PC-9 (cell line): ENCODE measurements at regions not wholly inside any gene's neighbourhood (a gene's known extent, or its start where the extent isn't known, plus 50 kb on each side); places are given as distances from the start of the nearest gene placed in this dataset.

Source experiments
- BruUV-seq: library from RNA; stranded (reverse); fragments of 400-500 nt; replicated peaks from 2 replicates; lab custom pipeline; 2021; lab: Mats Ljungman, UMichigan
- CTCF ChIA-PET: fragments of 300-600 bp; sonication (Branson Sonifier 250); formaldehyde crosslinking; loops from one replicate; lab custom pipeline; 2022; ENCODE audit warnings: antibody characterized with exemption; lab: Charles Lee
- POLR2A ChIA-PET: fragments of 300-600 bp; sonication (Branson Sonifier 250); formaldehyde crosslinking; loops from one replicate; lab custom pipeline; 2022; ENCODE audit warnings: antibody characterized with exemption; ENCODE audit not compliant: unreplicated experiment; lab: Charles Lee
- DNase-seq, 2 experiments: peaks; one replicate each; pipeline versions ENCODE4 v3.0.0 to v3.0.0-alpha.2; 2015 to 2022; ENCODE audit warnings: mixed read lengths in 1 of 2
- H2AFZ ChIP-seq: fragments of 200-600 bp; sonication (generic); 2 replicates; pipeline ENCODE4 v1.8.1; 2017; ENCODE audit warnings: antibody characterized with exemption
- H3F3A ChIP-seq: fragments of 200-600 bp; sonication (generic); 2 replicates; pipeline ENCODE4 v1.8.1; 2017; ENCODE audit warnings: antibody characterized with exemption, mild to moderate bottlenecking, low read depth; ENCODE audit not compliant: insufficient read depth
- H3K27ac ChIP-seq: fragments of 200-600 bp; sonication (generic); 2 replicates; pipeline ENCODE4 v1.6.1; 2016; ENCODE audit warnings: mixed run types
- H3K27me3 ChIP-seq: fragments of 200-600 bp; sonication (generic); 2 replicates; pipeline ENCODE4 v1.6.1; 2016; ENCODE audit warnings: low read depth, mixed run types; ENCODE audit not compliant: insufficient read depth
- H3K36me3 ChIP-seq: fragments of 200-600 bp; sonication (generic); 2 replicates; pipeline ENCODE4 v1.6.1; 2016; ENCODE audit warnings: low read depth, mixed run types
- H3K4me1 ChIP-seq: fragments of 200-600 bp; sonication (generic); replicated peaks from 2 replicates; pipeline ENCODE4 v1.6.1; 2016; ENCODE audit warnings: mixed run types; ENCODE audit not compliant: insufficient read depth
- H3K4me2 ChIP-seq: fragments of 200-600 bp; sonication (generic); 2 replicates; pipeline ENCODE4 v1.6.1; 2017; ENCODE audit warnings: mixed run types
- H3K4me3 ChIP-seq: fragments of 200-600 bp; sonication (generic); 2 replicates; pipeline ENCODE4 v1.6.1; 2016; ENCODE audit warnings: mixed run types
- H3K79me2 ChIP-seq: fragments of 200-600 bp; sonication (generic); 2 replicates; pipeline ENCODE4 v1.6.1; 2017; ENCODE audit warnings: low read depth, mixed run types
- H3K9me2 ChIP-seq: fragments of 200-600 bp; sonication (generic); 2 replicates; pipeline ENCODE4 v1.8.1; 2017; ENCODE audit warnings: mild to moderate bottlenecking; ENCODE audit not compliant: insufficient read depth
- H3K9me3 ChIP-seq: fragments of 200-600 bp; sonication (generic); 2 replicates; pipeline ENCODE4 v1.8.1; 2016; ENCODE audit warnings: low read depth; ENCODE audit not compliant: insufficient read depth
- H4K20me1 ChIP-seq: fragments of 200-600 bp; sonication (generic); 2 replicates; pipeline ENCODE4 v1.8.1; 2017; ENCODE audit not compliant: insufficient read depth
- EZH2 ChIP-seq: fragments of 200-600 bp; sonication (generic); IDR thresholded peaks from 2 replicates; pipeline ENCODE4 v1.8.0; 2017; ENCODE audit warnings: antibody characterized with exemption, low read depth
- intact Hi-C: fragments of 100-400 bp; cut with micrococcal nuclease; formaldehyde crosslinking; loops from one replicate; pipeline ENCODE4 v1.10.0; 2022; ENCODE audit not compliant: unreplicated experiment
- TF ChIP-seq, protein P1 (sequence below): fragments of 200-600 bp; sonication (generic); conservative IDR thresholded peaks from 2 replicates; pipeline ENCODE4 v1.6.1; 2017; ENCODE audit warnings: mixed run types, antibody characterized with exemption, mild to moderate bottlenecking, moderate library complexity

DNA sequence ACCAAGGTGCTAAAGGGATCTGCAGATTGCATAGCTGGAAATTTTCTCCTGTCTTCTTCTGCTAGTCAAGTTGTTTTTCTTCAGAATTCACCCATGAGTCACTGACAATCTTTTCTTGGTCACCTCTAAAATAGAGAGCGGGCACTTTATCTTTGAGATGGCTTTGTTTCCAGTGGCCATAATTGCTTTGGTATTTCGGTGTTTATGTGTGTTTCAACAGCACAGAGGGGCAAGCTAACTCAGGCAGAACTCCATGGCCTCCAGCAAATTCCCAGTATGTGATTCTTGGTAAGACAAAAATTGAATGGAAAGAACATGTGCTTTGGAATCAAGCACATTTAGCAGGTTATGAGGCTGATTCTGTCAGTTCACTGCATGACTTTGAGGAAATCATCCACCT is 656.8 kb downstream of the VRK1 start:
- no peaks in the 10 kb centered on the region for H3F3A ChIP-seq
- no TSS peak for BruUV-seq
- CTCF ChIA-PET, result no interaction called here

DNA sequence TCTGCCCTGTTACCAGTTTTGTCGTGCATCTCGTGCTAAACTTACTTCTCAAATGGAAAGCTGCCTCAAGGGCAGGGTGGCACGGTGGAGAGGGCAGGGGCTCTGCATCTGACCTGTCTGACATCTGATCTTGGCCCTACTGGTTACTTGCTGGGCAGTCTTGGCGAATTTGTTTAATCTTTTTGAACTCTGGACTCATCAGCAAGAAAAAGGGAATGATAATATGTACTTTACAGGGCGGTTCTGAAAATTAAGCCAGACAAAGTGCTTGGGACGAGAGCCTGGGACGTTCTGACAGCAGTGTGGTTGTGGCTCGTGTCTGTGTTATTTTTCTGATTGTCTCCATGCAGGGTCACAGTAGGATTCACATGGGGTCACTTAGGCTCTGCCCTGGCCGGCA is 659.3 kb downstream of the VRK1 start:
- H3K4me2 ChIP-seq, result no peak overlapping the region
- no peak overlapping the region for H3K4me3 ChIP-seq
- ChIA-PET CTCF (no interaction called here), POLR2A (no interaction called here)
- H4K20me1 ChIP-seq, result no peaks in the 10 kb centered on the region
- H3K36me3 ChIP-seq, result no peaks in the 10 kb centered on the region
- no peaks in the 10 kb centered on the region for H3K9me3 ChIP-seq
- H2AFZ ChIP-seq, result no peak overlapping the region
- no peaks in the 10 kb centered on the region for H3K79me2 ChIP-seq
- no peaks in the 10 kb centered on the region for H3K4me1 ChIP-seq
- no TSS peak for BruUV-seq
- no peak for DNase-seq
- H3F3A ChIP-seq, result no peaks in the 10 kb centered on the region
- TF ChIP-seq EZH2, result no peak
- TF ChIP-seq, protein P1, sequence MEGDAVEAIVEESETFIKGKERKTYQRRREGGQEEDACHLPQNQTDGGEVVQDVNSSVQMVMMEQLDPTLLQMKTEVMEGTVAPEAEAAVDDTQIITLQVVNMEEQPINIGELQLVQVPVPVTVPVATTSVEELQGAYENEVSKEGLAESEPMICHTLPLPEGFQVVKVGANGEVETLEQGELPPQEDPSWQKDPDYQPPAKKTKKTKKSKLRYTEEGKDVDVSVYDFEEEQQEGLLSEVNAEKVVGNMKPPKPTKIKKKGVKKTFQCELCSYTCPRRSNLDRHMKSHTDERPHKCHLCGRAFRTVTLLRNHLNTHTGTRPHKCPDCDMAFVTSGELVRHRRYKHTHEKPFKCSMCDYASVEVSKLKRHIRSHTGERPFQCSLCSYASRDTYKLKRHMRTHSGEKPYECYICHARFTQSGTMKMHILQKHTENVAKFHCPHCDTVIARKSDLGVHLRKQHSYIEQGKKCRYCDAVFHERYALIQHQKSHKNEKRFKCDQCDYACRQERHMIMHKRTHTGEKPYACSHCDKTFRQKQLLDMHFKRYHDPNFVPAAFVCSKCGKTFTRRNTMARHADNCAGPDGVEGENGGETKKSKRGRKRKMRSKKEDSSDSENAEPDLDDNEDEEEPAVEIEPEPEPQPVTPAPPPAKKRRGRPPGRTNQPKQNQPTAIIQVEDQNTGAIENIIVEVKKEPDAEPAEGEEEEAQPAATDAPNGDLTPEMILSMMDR, result no peak
- no peaks in the 10 kb centered on the region for H3K9me2 ChIP-seq
- H3K27me3 ChIP-seq, result peaks cover 6% of the 10 kb centered on the region; the same call in 1 of the 2 replicates
- no peak overlapping the region for H3K27ac ChIP-seq
- intact Hi-C loops, result no loop called here

More for the DNA sequence above, 656.8 kb downstream of the VRK1 start:
- Histone ChIP-seq H3K9me2 (no peaks in the 10 kb centered on the region), H3K4me2 (no peak overlapping the region), H3K27me3 (peaks cover 6% of the 10 kb centered on the region; the same call in 1 of the 2 replicates), H3K9me3 (no peaks in the 10 kb centered on the region), H2AFZ (no peak overlapping the region), H3K36me3 (no peaks in the 10 kb centered on the region), H3K4me1 (no peaks in the 10 kb centered on the region), H3K4me3 (no peak overlapping the region), H3K27ac (no peak overlapping the region), H3K79me2 (no peaks in the 10 kb centered on the region), H4K20me1 (no peaks in the 10 kb centered on the region)
- POLR2A ChIA-PET, result no interaction called here
- no peak for TF ChIP-seq EZH2
- TF ChIP-seq, protein P1, result no peak
- intact Hi-C loops, result no loop called here
- DNase-seq, result no peak

DNA sequence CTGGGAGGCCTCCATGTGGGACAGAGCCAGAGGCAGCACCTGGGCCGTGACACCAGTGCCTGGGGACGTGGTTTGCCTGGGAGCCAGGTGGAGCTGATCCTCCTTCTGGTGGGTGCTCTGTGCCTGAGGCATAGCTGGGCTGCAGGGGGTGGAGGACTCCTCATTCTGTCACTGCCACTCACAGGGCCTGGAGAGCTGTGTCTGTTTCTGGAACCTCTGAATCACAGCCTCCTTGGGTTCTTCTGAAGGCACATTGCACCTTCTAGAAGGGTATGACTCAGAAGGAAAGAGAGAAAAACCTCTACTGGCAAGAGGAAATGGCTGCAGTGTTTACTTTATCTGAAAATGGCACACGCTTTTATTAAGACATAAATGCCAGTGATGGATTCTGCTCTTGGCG is 659.8 kb downstream of the VRK1 start:
- Histone ChIP-seq H4K20me1 (no peaks in the 10 kb centered on the region), H3K4me2 (no peak overlapping the region), H3K9me2 (no peaks in the 10 kb centered on the region), H3K27me3 (peaks cover 6% of the 10 kb centered on the region; the same call in 1 of the 2 replicates), H3F3A (no peaks in the 10 kb centered on the region), H3K4me3 (no peak overlapping the region), H3K4me1 (no peaks in the 10 kb centered on the region), H2AFZ (no peak overlapping the region), H3K79me2 (no peaks in the 10 kb centered on the region), H3K27ac (no peak overlapping the region), H3K36me3 (no peaks in the 10 kb centered on the region), H3K9me3 (no peaks in the 10 kb centered on the region)
- ChIA-PET POLR2A (no interaction called here), CTCF (no interaction called here)
- DNase-seq, result no peak
- BruUV-seq, result no TSS peak
- intact Hi-C loops, result no loop called here
- no peak for TF ChIP-seq EZH2
- TF ChIP-seq, protein P1, result no peak
